GM19238 (cell line): ENCODE measurements at regions not wholly inside any gene's neighbourhood (a gene's known extent, or its start where the extent isn't known, plus 50 kb on each side); places are given as distances from the start of the nearest gene placed in this dataset.
"Not testable (repeated sequence)": the region's sequence is repeated elsewhere in the genome, so short reads cannot be mapped to it uniquely, and the experiment has no call there.

ENCODE experiments used
- DNase-seq: peaks from one replicate; pipeline ENCODE4 v3.0.0; 2011; ENCODE audit warnings: low spot score; ENCODE audit not compliant: insufficient read length

- no peak for DNase-seq
Observed at GRCh38 chr2:62412347-62412742, 93.7 kb downstream of the TMEM17 start.

GRCh38 chr2:62410926-62411456 lies 95.0 kb downstream of the TMEM17 start:
- no peak for DNase-seq

- no peak for DNase-seq
Observed at GRCh38 chr2:62410015-62410453, 96.0 kb downstream of the TMEM17 start.

GRCh38 chr2:62409442-62409841 lies 96.6 kb downstream of the TMEM17 start:
- DNase-seq = no peak

- no peak for DNase-seq
Observed at GRCh38 chr2:62408241-62408677, 97.7 kb downstream of the TMEM17 start.

- no peak for DNase-seq
Observed at GRCh38 chr2:62407838-62408237, 98.2 kb downstream of the TMEM17 start.

- DNase-seq = no peak
Observed at GRCh38 chr2:62407401-62407800, 98.6 kb downstream of the TMEM17 start.

- DNase-seq = no peak
Observed at GRCh38 chr2:62406573-62407043, 99.4 kb downstream of the TMEM17 start.

GRCh38 chr2:62404913-62405312 lies 101.1 kb downstream of the TMEM17 start:
- no peak for DNase-seq

- no peak for DNase-seq
Observed at GRCh38 chr2:62402156-62402555, 103.8 kb downstream of the TMEM17 start.

- DNase-seq = no peak
Observed at GRCh38 chr2:62398356-62398755, 107.6 kb downstream of the TMEM17 start.

GRCh38 chr2:62396880-62397279 lies 109.1 kb downstream of the TMEM17 start:
- DNase-seq = no peak

GRCh38 chr2:62393293-62393692 lies 112.7 kb downstream of the TMEM17 start:
- no peak for DNase-seq

- no peak for DNase-seq
Observed at GRCh38 chr2:62391696-62392095, 114.3 kb downstream of the TMEM17 start.

GRCh38 chr2:62386378-62386777 lies 119.6 kb downstream of the TMEM17 start:
- not testable (repeated sequence) for DNase-seq

GRCh38 chr2:62383846-62384245 lies 122.1 kb downstream of the TMEM17 start:
- no peak for DNase-seq

GRCh38 chr2:62382757-62383156 lies 123.2 kb downstream of the TMEM17 start:
- DNase-seq = no peak

- no peak for DNase-seq
Observed at GRCh38 chr2:62382122-62382521, 123.9 kb downstream of the TMEM17 start.

- DNase-seq = no peak
Observed at GRCh38 chr2:62381656-62382055, 124.3 kb downstream of the TMEM17 start.

GRCh38 chr2:62379566-62379965 lies 126.4 kb downstream of the TMEM17 start:
- DNase-seq = no peak

- DNase-seq = no peak
Observed at GRCh38 chr2:62375113-62375420, 130.9 kb downstream of the TMEM17 start.

- no peak for DNase-seq
Observed at GRCh38 chr2:62374301-62375112, 131.5 kb downstream of the TMEM17 start.

- DNase-seq = no peak
Observed at GRCh38 chr2:62372824-62373223, 133.2 kb downstream of the TMEM17 start.
